Activated T-helper 1 cell treated with anti-CD3 and anti-CD28 coated beads, Interleukin-2, amount 50 U/mL, for 16 hours (primary cell): ENCODE measurements at regions not wholly inside any gene's neighbourhood (a gene's known extent, or its start where the extent isn't known, plus 50 kb on each side); places are given as distances from the start of the nearest gene placed in this dataset.
A peak's percentile ranks its signal among the peaks of the same experiment; 100 is the strongest.
"Not testable (repeated sequence)": the region's sequence is repeated elsewhere in the genome, so short reads cannot be mapped to it uniquely, and the experiment has no call there.

Experiments
- DNase-seq, 2 donors: peaks; one replicate each; pipeline ENCODE4 v3.0.0-alpha.2; 2020; ENCODE audit warnings: low read depth in 1 of 2, low spot score in 1 of 2

GRCh38 chr11:3583476-3583875 lies 58.3 kb downstream of the ART5 start:
- DNase-seq, result not testable (repeated sequence)

- not testable (repeated sequence) for DNase-seq
These were observed 60.4 kb downstream of the ART5 start for GRCh38 chr11:3581389-3581725.

- DNase-seq, result peak; percentile 47 to 64
These were observed 61.1 kb downstream of the ART5 start for GRCh38 chr11:3580487-3581388.

GRCh38 chr11:3579600-3580459 lies 62.0 kb downstream of the ART5 start:
- DNase-seq, result not testable (repeated sequence)

GRCh38 chr11:3576066-3576604 lies 65.7 kb downstream of the ART5 start:
- DNase-seq, result not testable (repeated sequence)

- not testable (repeated sequence) for DNase-seq
These were observed 68.7 kb downstream of the ART5 start for GRCh38 chr11:3572976-3573647.

GRCh38 chr11:3571752-3572151 lies 70.0 kb downstream of the ART5 start:
- DNase-seq, result not testable (repeated sequence)

- DNase-seq, result not testable (repeated sequence)
These were observed 76.0 kb downstream of the ART5 start for GRCh38 chr11:3565838-3566237.

GRCh38 chr11:3564383-3564782 lies 77.4 kb downstream of the ART5 start:
- DNase-seq, result not testable (repeated sequence)

GRCh38 chr11:3554621-3555020 lies 87.2 kb downstream of the ART5 start:
- not testable (repeated sequence) for DNase-seq

GRCh38 chr11:3544990-3545389 lies 96.8 kb downstream of the ART5 start:
- DNase-seq, result not testable (repeated sequence)

GRCh38 chr11:3538220-3538619 lies 103.6 kb downstream of the ART5 start:
- not testable (repeated sequence) for DNase-seq

GRCh38 chr11:3537254-3537653 lies 104.5 kb downstream of the ART5 start:
- DNase-seq, result not testable (repeated sequence)

- not testable (repeated sequence) for DNase-seq
These were observed 108.8 kb downstream of the ART5 start for GRCh38 chr11:3532958-3533357.

- DNase-seq, result not testable (repeated sequence)
These were observed 110.5 kb downstream of the ART5 start for GRCh38 chr11:3531280-3531679.

- not testable (repeated sequence) for DNase-seq
These were observed 118.2 kb downstream of the ART5 start for GRCh38 chr11:3523567-3523966.

GRCh38 chr11:3520905-3521304 lies 120.9 kb downstream of the ART5 start:
- not testable (repeated sequence) for DNase-seq

- not testable (repeated sequence) for DNase-seq
These were observed 122.0 kb downstream of the ART5 start for GRCh38 chr11:3519841-3520240.

GRCh38 chr11:3516934-3517567 lies 124.7 kb downstream of the ART5 start:
- DNase-seq, result not testable (repeated sequence)

- not testable (repeated sequence) for DNase-seq
These were observed 125.4 kb downstream of the ART5 start for GRCh38 chr11:3516345-3516933.
